ENCODE measurements at regions not wholly inside any gene's neighbourhood (a gene's known extent, or its start where the extent isn't known, plus 50 kb on each side); places are given as distances from the start of the nearest gene placed in this dataset.

DNA sequence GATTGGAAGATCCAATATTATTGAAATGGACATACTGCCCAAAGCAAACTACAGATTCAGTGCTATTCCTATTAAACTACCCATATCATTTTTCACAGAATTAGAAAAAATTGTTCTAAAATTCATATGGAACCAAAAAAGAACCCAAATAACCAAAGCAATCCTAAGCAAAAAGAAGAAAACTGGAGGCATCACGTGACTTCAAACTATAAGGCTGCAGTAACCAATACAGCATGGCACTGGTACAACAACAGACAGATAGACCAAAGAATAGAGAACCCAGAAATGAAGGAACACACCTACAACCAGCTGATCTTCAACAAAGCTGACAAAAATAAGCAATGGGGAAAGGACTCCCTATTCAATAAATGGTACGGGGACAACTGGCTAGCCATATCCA is 765.4 kb downstream of the SORCS3 start:
- Histone ChIP-seq H2BK15ac (ENCODE audit: low read depth, low read length) (no peak overlapping the region), H3K9me3 (ENCODE audit: control insufficient read depth, insufficient read depth, low read length) (0 out of 2 replicates have a peak, but pooled peaks cover 4% of the 10 kb centered on the region), H3K14ac (replicated peaks; ENCODE audit: low read depth, low read length) (no peak overlapping the region), H3K27me3 (ENCODE audit: control insufficient read depth, insufficient read depth, low read length) (no peaks in the 10 kb centered on the region), H3K9me1 (ENCODE audit: insufficient read depth, low read length) (no peaks in the 10 kb centered on the region), H3K23ac (ENCODE audit: low read depth, low read length) (no peak overlapping the region), H4K20me1 (ENCODE audit: insufficient read depth, low read length) (no peaks in the 10 kb centered on the region), H4K5ac (ENCODE audit: low read depth, low read length) (no peak overlapping the region), H2AK9ac (replicated peaks; ENCODE audit: low read depth, low read length, poor library complexity) (no peak overlapping the region), H3K27ac (ENCODE audit: insufficient read depth, low read length) (no peak overlapping the region), H4K8ac (ENCODE audit: low read depth in 2 of 2, low read length in 2 of 2) (no peak overlapping the region), H3K4me1 (ENCODE audit: control insufficient read depth, insufficient read depth, low read length) (no peaks in the 10 kb centered on the region), H2AFZ (replicated peaks; ENCODE audit: low read length, poor library complexity) (no peak overlapping the region), H3K9ac (ENCODE audit: low read depth, low read length) (no peak overlapping the region), H2AK5ac (ENCODE audit: low read depth, low read length) (no peak overlapping the region), H3K4me3 (ENCODE audit: insufficient read depth, low read depth, low read length) (no peak overlapping the region), H3K4ac (ENCODE audit: low read depth, low read length) (no peak overlapping the region), H3K79me1 (ENCODE audit: low read depth in 1 of 2, low read length in 2 of 2) (no peaks in the 10 kb centered on the region), H4K91ac (ENCODE audit: insufficient read depth, low read depth, low read length) (no peak overlapping the region), H3K4me2 (ENCODE audit: low read depth, low read length) (no peak overlapping the region), H3K18ac (ENCODE audit: low read depth, low read length) (no peak overlapping the region), H2BK20ac (ENCODE audit: low read depth, low read length) (no peak overlapping the region), H3K36me3 (ENCODE audit: control insufficient read depth, insufficient read depth, low read length) (no peaks in the 10 kb centered on the region), H2BK120ac (ENCODE audit: low read depth, low read length) (no peak overlapping the region), H2BK5ac (ENCODE audit: low read depth, low read length, poor library complexity, severe bottlenecking) (no peak overlapping the region), H3K56ac (ENCODE audit: extremely low read depth, insufficient read depth, low read length) (no peak overlapping the region)
- ATAC-seq (ENCODE audit: low read depth): no peak
- in situ Hi-C loops (cut with MboI; ENCODE audit: low sequenced_read_pairs) (no loop called here), intact Hi-C loops (cut with micrococcal nuclease) (no loop called here), dilution Hi-C loops (cut with HindIII; ENCODE audit: low sequenced_read_pairs, unreplicated experiment) (no loop called here)
- ChIA-PET POLR2A (ENCODE audit: unreplicated experiment) (no interaction called here), CTCF (no interaction called here)
- no peak for DNase-seq
- BruUV-seq (replicated peaks): no TSS peak
- no CpG with 5 or more reads among the region's 2 CpGs for WGBS, 2 experiments (ENCODE audit: extremely low coverage in 2 of 2, insufficient read length in 1 of 2)
- TF ChIP-seq, protein P1, sequence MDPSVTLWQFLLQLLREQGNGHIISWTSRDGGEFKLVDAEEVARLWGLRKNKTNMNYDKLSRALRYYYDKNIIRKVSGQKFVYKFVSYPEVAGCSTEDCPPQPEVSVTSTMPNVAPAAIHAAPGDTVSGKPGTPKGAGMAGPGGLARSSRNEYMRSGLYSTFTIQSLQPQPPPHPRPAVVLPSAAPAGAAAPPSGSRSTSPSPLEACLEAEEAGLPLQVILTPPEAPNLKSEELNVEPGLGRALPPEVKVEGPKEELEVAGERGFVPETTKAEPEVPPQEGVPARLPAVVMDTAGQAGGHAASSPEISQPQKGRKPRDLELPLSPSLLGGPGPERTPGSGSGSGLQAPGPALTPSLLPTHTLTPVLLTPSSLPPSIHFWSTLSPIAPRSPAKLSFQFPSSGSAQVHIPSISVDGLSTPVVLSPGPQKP (IDR thresholded peaks at IDR 0.05; ENCODE audit: borderline replicate concordance, low read depth, low read length): no peak
- no peak for TF ChIP-seq MAZ (IDR thresholded peaks at IDR 0.05; ENCODE audit: borderline replicate concordance, low read depth, low read length)
- TF ChIP-seq, protein P2, sequence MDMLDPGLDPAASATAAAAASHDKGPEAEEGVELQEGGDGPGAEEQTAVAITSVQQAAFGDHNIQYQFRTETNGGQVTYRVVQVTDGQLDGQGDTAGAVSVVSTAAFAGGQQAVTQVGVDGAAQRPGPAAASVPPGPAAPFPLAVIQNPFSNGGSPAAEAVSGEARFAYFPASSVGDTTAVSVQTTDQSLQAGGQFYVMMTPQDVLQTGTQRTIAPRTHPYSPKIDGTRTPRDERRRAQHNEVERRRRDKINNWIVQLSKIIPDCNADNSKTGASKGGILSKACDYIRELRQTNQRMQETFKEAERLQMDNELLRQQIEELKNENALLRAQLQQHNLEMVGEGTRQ (IDR thresholded peaks at IDR 0.05; ENCODE audit: low read depth, low read length): no peak
- no peak for TF ChIP-seq RAD21 (IDR thresholded peaks at IDR 0.05; ENCODE audit: low read length)
- TF ChIP-seq, protein P3, sequence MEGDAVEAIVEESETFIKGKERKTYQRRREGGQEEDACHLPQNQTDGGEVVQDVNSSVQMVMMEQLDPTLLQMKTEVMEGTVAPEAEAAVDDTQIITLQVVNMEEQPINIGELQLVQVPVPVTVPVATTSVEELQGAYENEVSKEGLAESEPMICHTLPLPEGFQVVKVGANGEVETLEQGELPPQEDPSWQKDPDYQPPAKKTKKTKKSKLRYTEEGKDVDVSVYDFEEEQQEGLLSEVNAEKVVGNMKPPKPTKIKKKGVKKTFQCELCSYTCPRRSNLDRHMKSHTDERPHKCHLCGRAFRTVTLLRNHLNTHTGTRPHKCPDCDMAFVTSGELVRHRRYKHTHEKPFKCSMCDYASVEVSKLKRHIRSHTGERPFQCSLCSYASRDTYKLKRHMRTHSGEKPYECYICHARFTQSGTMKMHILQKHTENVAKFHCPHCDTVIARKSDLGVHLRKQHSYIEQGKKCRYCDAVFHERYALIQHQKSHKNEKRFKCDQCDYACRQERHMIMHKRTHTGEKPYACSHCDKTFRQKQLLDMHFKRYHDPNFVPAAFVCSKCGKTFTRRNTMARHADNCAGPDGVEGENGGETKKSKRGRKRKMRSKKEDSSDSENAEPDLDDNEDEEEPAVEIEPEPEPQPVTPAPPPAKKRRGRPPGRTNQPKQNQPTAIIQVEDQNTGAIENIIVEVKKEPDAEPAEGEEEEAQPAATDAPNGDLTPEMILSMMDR (conservative IDR thresholded peaks at IDR 0.05; ENCODE audit: low read depth, low read length): no peak
- TF ChIP-seq RCOR1 (IDR thresholded peaks at IDR 0.05; ENCODE audit: insufficient replicate concordance, low read length): no peak
